GM12878 (cell line): ENCODE measurements at regions not wholly inside any gene's neighbourhood (a gene's known extent, or its start where the extent isn't known, plus 50 kb on each side); places are given as distances from the start of the nearest gene placed in this dataset.

Source experiments
- BMI1 ChIP-seq: fragments of 450-650 bp; IDR thresholded peaks from 2 replicates; pipeline ENCODE4 v1.6.1; 2016; ENCODE audit warnings: mild to moderate bottlenecking, moderate library complexity, borderline replicate concordance
- MYC ChIP-seq: IDR thresholded peaks from 2 replicates; pipeline ENCODE4 v1.6.1; 2011; ENCODE audit warnings: mild to moderate bottlenecking, low read length, moderate library complexity, inconsistent platforms; ENCODE audit not compliant: insufficient read depth, insufficient replicate concordance, insufficient read length, severe bottlenecking
- POLR2A ChIP-seq: IDR thresholded peaks from 2 replicates; pipeline ENCODE4 v1.6.1; 2011; ENCODE audit warnings: low read depth, mild to moderate bottlenecking, low read length
- SIX5 ChIP-seq: IDR thresholded peaks from 2 replicates; pipeline ENCODE4 v1.6.1; 2011; ENCODE audit warnings: mild to moderate bottlenecking, low read depth, low read length, moderate library complexity; ENCODE audit not compliant: severe bottlenecking
- ZSCAN29 ChIP-seq: fragments of 450-650 bp; IDR thresholded peaks from 2 replicates; pipeline ENCODE4 v1.6.1; 2017; ENCODE audit warnings: mild to moderate bottlenecking, moderate library complexity
- TF ChIP-seq, protein P1 (sequence below), 3 experiments: IDR thresholded peaks in 2 of 3; conservative IDR thresholded peaks in 1 of 3; 2 replicates each; pipeline ENCODE4 v1.5.1; 2011; ENCODE audit warnings: low read depth in 3 of 3, low read length in 3 of 3, mild to moderate bottlenecking in 3 of 3, control low read depth in 2 of 3, moderate library complexity in 2 of 3, inconsistent platforms in 1 of 3, mixed read lengths in 1 of 3; ENCODE audit not compliant: control insufficient read depth in 2 of 3, insufficient read depth in 1 of 3; ENCODE audit errors: extremely low read depth in 1 of 3
- TF ChIP-seq, protein P2 (sequence below): IDR thresholded peaks from 2 replicates; pipeline ENCODE4 v1.6.1; 2012; ENCODE audit warnings: low read depth, low read length, improper control_type of control experiment

DNA sequence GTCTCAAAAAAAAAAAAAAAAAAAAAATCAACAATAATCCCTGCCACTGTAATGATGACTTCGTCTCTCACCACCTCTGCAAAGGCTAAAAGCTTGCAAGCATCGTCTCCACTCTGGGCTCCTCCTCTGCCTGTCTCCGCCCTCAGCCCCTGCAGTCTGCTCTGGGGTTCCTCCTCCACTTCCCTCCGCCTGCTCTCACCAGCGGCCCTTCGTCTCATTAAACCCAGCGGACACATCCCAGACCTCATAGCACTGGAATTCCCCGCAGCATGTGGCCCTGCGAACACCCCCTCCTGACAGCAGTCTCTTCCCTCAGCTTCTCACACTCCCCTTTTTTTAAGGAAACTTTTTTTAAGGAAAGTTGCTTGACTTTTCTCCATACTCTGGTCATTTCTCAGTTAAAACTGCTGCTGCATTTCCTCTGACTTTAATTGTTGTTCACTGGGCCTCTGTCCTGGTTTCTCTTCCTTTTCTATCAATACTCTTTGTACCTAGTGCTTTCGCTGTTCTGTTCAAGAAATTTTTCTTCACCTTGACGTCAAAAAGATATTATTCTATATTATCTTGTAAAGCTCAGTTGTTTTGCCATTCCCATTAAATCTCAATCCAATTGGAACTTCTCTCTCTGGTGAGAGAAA lies 70.9 kb upstream of the PLEKHG1 start:
- TF ChIP-seq BMI1 (no peak), MYC (no peak), SIX5 (no peak), ZSCAN29 (no peak), POLR2A (no peak)
- TF ChIP-seq, protein P1, sequence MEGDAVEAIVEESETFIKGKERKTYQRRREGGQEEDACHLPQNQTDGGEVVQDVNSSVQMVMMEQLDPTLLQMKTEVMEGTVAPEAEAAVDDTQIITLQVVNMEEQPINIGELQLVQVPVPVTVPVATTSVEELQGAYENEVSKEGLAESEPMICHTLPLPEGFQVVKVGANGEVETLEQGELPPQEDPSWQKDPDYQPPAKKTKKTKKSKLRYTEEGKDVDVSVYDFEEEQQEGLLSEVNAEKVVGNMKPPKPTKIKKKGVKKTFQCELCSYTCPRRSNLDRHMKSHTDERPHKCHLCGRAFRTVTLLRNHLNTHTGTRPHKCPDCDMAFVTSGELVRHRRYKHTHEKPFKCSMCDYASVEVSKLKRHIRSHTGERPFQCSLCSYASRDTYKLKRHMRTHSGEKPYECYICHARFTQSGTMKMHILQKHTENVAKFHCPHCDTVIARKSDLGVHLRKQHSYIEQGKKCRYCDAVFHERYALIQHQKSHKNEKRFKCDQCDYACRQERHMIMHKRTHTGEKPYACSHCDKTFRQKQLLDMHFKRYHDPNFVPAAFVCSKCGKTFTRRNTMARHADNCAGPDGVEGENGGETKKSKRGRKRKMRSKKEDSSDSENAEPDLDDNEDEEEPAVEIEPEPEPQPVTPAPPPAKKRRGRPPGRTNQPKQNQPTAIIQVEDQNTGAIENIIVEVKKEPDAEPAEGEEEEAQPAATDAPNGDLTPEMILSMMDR (IDR thresholded peaks at IDR 0.05 in 2 of 3, conservative IDR thresholded peaks at IDR 0.05 in 1 of 3; ENCODE audit: control insufficient read depth in 2 of 3, extremely low read depth in 1 of 3, insufficient read depth in 1 of 3, low read depth in 3 of 3, low read length in 3 of 3), result no peak
- TF ChIP-seq, protein P2, sequence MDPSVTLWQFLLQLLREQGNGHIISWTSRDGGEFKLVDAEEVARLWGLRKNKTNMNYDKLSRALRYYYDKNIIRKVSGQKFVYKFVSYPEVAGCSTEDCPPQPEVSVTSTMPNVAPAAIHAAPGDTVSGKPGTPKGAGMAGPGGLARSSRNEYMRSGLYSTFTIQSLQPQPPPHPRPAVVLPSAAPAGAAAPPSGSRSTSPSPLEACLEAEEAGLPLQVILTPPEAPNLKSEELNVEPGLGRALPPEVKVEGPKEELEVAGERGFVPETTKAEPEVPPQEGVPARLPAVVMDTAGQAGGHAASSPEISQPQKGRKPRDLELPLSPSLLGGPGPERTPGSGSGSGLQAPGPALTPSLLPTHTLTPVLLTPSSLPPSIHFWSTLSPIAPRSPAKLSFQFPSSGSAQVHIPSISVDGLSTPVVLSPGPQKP, result no peak
